Motor neuron (in vitro differentiated cells): ENCODE measurements at regions not wholly inside any gene's neighbourhood (a gene's known extent, or its start where the extent isn't known, plus 50 kb on each side); places are given as distances from the start of the nearest gene placed in this dataset.

ENCODE experiments used
- ATAC-seq, 8 experiments: fragments of 200-7000 bp; cut with Tn5 transposase; replicated peaks in 6 of 8; 2 replicates each; pipeline ENCODE4 v1.8.0; 2021; ENCODE audit warnings: mild to moderate bottlenecking in 8 of 8, moderate library complexity in 8 of 8
- H3K27ac ChIP-seq, 2 donors: fragments of 250-450 bp; sonication (Bioruptor Pico); 2 replicates each; pipeline ENCODE4 v1.9.0; 2021; ENCODE audit warnings: antibody characterized with exemption in 2 of 2, mild to moderate bottlenecking in 2 of 2, moderate library complexity in 1 of 2
- H3K4me1 ChIP-seq, 2 donors: fragments of 250-450 bp; sonication (Bioruptor Pico); replicated peaks in 1 of 2; 2 replicates each; pipeline ENCODE4 v1.6.1; 2021; ENCODE audit warnings: antibody characterized with exemption in 2 of 2, mild to moderate bottlenecking in 2 of 2, moderate library complexity in 1 of 2
- H3K4me3 ChIP-seq, 5 donors: fragments of 250-450 bp; sonication (Bioruptor Pico); 2 replicates each; pipeline ENCODE4 v1.9.0; 2021; ENCODE audit warnings: antibody characterized with exemption in 5 of 5, mild to moderate bottlenecking in 5 of 5, moderate library complexity in 4 of 5
- WGBS, 10 experiments: fragments of 450-650 bp; shearing (Covaris generic); methylation state at CpG; one replicate each; pipeline ENCODE4 v1.0.0; 2022; 5-methylcytosine and 5-hydroxymethylcytosine counted together
- in situ Hi-C, 9 experiments: fragments of 400-800 bp; cut with MboI; loops; one replicate each; pipeline ENCODE4 v1.15.0; 2021; ENCODE audit warnings: low sequenced_read_pairs in 9 of 9, low pct_unique_long_range_greater_than_20kb in 2 of 9; ENCODE audit not compliant: unreplicated experiment in 9 of 9

DNA sequence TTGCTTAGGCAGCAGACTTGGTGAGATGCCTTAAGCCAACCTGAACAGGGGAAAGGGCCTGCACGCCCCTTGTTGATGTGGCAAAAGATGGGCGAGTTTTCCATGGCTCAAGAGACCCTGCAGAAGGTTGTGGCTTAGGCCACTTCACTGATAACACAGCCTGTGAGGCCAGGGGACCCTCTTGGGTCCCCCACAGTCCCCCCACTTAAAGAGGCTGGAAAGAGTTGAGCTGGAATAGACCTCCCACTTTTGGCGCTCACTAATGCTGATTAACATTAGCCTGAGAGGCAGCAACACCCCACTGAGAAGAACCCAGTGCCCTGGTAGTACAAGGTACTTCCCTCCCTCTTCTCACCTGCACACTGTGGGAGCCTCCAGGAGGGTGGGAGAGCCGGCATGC is 107.5 kb downstream of the TRIM29 start:
- Histone ChIP-seq H3K4me3 (no peak overlapping the region), H3K4me1 (peaks cover 6 to 18% of the 10 kb centered on the region in 2 donors), H3K27ac (no peak overlapping the region)
- ATAC-seq: no peak
- 10 to 88% (median 83%) methylated on average over 2 of the region's 4 CpGs; no CpG with 5 or more reads in 6 of the 10 experiments for WGBS, 10 experiments
- in situ Hi-C loops: no loop called here

DNA sequence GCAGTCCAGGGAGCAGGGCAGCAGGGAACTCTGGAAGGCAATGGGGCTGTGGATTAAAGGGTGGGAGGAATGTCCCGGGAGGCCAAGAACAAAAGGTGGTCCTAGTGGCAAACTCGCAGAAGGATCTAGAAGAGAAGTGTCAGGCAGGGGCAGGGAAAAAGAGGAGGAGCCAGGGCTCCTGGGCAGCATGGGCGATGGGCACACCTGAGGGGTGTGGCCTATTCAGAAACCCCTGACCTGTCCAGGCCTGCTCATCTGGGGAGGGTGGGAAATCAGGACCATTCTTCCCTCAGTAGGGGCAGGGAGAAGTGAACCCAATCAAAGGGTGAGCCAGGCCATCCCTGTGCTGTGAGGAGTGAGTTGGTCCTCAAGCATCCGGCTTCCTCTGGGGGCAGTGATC is 108.6 kb downstream of the TRIM29 start:
- in situ Hi-C loops: no loop called here
- H3K4me3 ChIP-seq: no peak overlapping the region
- peaks cover 6 to 14% of the 10 kb centered on the region in 2 donors for H3K4me1 ChIP-seq
- no peak overlapping the region for H3K27ac ChIP-seq
- ATAC-seq: no peak
- WGBS, 10 experiments: 70 to 100% (median 92%) methylated on average over 1 to 2 of the region's 4 CpGs; no CpG with 5 or more reads in 3 of the 10 experiments

DNA sequence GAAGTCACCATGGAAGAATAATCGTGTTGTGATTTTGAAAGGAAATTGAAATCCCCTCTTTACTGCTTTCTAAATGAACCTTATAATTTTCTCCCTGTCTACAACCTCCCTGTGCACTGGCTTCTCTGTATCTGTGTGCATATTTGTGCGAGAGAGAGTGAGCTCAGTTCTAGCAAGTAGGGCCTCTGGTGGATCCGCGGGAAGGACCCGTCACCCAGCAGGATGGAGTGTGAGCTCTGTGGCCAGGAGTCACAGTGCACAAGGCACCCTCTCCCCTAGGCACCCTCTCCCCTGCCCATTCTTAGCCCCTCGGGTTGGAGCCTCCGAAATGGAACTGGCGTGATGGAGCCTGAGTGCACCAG is 109.0 kb downstream of the TRIM29 start:
- Histone ChIP-seq H3K27ac (no peak overlapping the region), H3K4me3 (no peak overlapping the region), H3K4me1 (peaks cover 6 to 19% of the 10 kb centered on the region in 2 donors)
- in situ Hi-C loops: no loop called here
- ATAC-seq: peak in 5 of 8 experiments; percentile 45 to 57 (median 54)
- 51 to 100% (median 85%) methylated on average over 1 to 6 of the region's 8 CpGs; no CpG with 5 or more reads in 5 of the 10 experiments for WGBS, 10 experiments

DNA sequence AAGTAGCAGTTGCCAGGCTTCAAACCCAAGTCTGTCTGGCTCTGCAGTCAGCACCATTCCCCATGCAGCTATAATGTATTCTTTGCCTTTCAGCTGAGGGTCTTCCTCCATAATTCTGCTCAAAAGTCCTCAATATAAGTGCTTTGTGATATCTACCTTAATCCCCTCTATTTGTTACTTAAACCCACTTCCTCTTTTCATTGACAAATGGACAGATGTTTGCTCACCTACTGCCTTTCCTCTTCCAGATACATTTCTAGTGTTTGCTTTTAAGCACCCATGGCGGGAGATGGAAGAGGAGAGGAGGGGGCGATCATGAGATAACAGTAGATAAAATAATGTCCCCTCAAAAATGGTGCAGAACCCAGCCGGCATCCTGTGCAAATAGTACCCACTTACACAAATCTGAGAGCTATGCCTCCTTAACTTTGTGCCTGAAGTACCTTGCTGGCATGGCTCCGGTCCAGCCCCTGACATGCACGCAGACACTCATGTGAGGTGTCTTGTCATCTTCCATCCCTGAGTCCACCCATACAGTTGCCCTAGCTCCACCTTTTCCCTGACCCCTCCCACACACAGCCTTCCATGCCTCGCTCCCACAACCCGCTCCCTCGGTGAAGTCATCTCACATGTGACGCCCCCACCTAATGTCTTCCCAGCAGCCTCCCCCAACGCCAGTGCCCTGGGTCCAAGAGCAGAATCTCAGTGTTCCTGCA is 109.6 kb downstream of the TRIM29 start:
- peak in 6 of 8 experiments; percentile 38 to 85 (median 83) for ATAC-seq
- 28 to 100% (median 86%) methylated on average over 1 to 10 of the region's 10 CpGs for WGBS, 10 experiments
- Histone ChIP-seq H3K4me1 (peaks cover 6 to 23% of the 10 kb centered on the region in 2 donors), H3K4me3 (no peak overlapping the region), H3K27ac (no peak overlapping the region)
- in situ Hi-C loops: no loop called here

DNA sequence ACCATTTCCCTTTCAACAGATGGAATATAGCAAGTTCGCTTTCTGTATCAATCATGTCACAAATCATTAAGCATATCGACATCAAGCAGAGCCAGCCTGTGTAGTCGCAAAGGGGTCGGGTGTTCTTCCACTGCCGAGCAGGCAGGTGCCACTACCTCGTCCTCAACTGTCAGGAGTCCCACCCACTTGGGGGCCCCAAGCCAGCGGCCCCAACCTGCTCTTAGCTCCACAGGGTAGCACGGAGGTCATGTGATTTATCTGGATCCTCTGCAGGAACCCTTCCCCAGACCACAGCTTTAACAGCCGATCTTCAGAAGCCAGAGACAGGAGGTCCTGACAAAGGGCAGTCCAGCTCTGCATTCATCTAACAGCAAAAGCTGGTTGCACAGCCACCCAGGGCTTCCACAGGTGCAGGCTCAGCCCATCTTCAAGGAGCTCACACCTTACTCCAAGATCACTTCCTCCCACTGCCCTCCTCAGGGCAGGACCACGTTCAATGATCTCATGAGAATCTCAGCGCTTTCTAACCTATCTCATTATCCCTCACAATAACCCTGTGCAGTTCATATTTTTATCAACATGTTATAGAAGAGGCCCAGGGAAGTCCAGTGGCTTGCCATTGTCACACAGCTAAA is 110.2 kb downstream of the TRIM29 start:
- in situ Hi-C loops: no loop called here
- 52 to 100% (median 93%) methylated on average over 1 to 6 of the region's 11 CpGs; no CpG with 5 or more reads in 3 of the 10 experiments for WGBS, 10 experiments
- ATAC-seq: no peak
- Histone ChIP-seq H3K27ac (no peak overlapping the region), H3K4me1 (peaks cover 8 to 23% of the 10 kb centered on the region in 2 donors), H3K4me3 (no peak overlapping the region)

DNA sequence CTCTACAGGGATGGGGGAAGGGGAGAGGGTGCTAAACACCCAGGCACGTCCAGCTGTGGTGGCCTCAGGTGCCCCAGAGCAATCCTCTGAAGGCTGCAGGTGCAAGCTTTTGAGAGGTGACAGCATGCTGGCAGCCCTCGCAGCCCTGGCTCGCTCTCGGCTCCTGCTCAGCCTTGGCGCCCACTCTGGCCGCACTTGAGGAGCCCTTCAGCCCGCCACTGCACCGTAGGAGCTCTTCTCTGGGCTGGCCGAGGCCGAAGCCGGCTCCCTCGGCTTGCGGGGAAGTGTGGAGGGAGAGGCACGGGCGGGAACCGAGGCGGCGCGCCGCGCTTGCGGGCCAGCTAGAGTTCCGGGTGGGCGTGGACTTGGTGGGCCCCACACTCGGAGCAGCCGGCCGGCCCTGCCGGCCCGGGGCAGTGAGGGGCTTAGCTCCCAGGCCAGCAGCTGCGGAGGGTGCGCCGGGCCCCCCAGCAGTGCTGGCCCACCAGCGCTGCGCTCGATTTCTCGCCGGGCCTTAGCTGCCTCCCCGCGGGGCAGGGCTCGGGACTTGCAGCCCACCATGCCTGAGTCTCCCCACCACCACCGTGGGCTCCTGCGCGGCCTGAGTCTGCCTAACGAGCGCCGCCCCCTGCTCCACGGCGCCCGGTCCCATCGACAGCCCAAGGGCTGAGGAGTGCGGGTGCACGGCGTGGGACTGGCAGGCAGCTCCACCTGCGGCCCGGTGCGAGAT is 112.1 kb downstream of the TRIM29 start:
- Histone ChIP-seq H3K4me3 (no peak overlapping the region), H3K4me1 (peaks cover 2 to 13% of the 10 kb centered on the region in 2 donors), H3K27ac (no peak overlapping the region)
- in situ Hi-C loops: no loop called here
- no peak for ATAC-seq
- WGBS, 10 experiments: 95 to 100% (median 100%) methylated on average over 1 to 4 of the region's 56 CpGs; no CpG with 5 or more reads in 7 of the 10 experiments

DNA sequence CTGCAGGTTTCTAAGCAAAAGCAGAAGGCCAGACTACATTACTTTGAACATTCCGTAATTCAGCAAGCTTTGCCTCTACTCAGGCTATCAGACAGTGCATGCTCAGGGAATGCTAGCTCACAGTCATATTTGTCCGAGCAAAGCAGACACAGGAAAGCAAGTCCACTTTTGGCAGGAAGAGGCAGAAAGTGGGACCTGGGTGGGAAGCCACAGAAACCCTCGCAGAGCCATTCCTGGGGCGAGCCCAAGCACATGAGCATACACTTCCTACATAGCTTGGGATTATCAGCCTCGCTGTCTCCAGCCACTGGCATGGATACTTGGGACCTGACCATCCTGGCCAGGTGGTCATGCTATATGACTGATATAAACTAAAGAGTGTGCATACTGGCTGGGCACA is 113.3 kb downstream of the TRIM29 start:
- ATAC-seq: no peak
- 0 to 100% (median 89%) methylated on average over 1 to 5 of the region's 5 CpGs; no CpG with 5 or more reads in 2 of the 10 experiments for WGBS, 10 experiments
- Histone ChIP-seq H3K27ac (no peak overlapping the region), H3K4me3 (no peak overlapping the region), H3K4me1 (peaks cover 2 to 13% of the 10 kb centered on the region in 2 donors)
- in situ Hi-C loops: no loop called here

DNA sequence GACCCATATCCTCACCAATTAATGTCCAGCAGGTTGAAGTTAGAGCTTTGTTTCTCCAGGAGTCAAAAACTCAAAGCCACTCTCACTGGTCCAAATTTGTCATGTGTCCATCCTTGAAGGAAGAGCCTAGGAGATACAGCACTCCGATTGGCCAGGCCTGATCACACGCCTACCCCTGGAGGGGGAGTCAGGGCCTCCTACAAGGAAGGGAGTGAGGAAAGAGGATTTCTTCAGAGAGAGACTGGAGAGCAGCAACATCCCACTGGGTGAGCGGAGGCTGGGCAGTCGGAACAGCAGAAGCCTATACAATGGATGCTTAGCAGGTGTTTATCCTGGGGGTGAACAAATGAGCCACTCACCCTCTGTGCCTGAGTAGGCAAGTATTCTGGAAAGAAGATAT is 113.9 kb downstream of the TRIM29 start:
- in situ Hi-C loops: no loop called here
- peaks cover 5 to 17% of the 10 kb centered on the region in 2 donors for H3K4me1 ChIP-seq
- no peak overlapping the region for H3K27ac ChIP-seq
- no peak overlapping the region for H3K4me3 ChIP-seq
- 0 to 100% (median 79%) methylated on average over 1 to 4 of the region's 4 CpGs; no CpG with 5 or more reads in 5 of the 10 experiments for WGBS, 10 experiments
- ATAC-seq: peak in 5 of 8 experiments; percentile 18 to 36 (median 24)

DNA sequence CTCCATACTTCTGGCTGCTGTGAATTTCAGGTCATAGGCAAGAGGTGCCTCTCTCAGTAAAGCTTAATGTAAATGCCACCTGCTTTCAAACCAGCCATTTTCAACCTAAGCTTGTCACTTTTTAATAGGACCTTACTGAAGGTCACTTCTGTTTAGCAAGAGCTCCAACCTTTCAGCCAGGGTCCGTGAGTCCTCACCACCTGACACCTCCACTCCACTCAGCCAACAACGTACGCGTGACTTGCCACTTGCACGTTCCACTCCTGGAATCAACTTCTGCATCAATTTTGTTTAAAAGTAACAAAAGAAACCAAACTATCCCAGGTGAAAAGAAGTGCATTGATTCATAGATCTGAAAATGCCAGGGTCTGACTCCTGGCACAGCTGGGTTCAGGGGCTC is 114.4 kb downstream of the TRIM29 start:
- in situ Hi-C loops: no loop called here
- no peak for ATAC-seq
- Histone ChIP-seq H3K27ac (no peak overlapping the region), H3K4me3 (no peak overlapping the region), H3K4me1 (peaks cover 9 to 19% of the 10 kb centered on the region in 2 donors)
- 0 to 100% (median 71%) methylated on average over 1 to 5 of the region's 5 CpGs; no CpG with 5 or more reads in 4 of the 10 experiments for WGBS, 10 experiments

DNA sequence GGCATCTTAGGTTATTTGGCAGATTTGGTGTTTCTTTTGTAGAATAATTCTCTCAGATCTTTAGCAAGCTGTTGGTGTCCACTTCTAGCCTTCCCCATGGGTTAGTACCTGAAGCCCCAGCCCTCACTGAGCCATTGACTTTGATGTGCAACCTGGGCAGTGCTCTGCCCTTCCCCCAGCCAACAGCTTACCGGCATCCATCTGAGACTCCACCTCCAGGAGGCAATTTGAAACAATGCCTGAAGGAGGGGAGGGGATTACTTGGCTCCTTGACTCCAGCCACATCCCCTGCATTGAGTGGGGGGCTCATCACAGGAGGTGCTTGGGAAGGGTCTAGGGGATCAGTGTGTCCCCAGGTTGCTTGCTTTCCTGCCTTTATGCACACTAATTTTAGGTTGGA is 114.8 kb downstream of the TRIM29 start:
- Histone ChIP-seq H3K4me3 (no peak overlapping the region), H3K27ac (no peak overlapping the region), H3K4me1 (peaks cover 11 to 16% of the 10 kb centered on the region in 2 donors)
- in situ Hi-C loops: no loop called here
- 0 to 40% methylated on average over 1 of the region's 1 CpG; no CpG with 5 or more reads in 8 of the 10 experiments for WGBS, 10 experiments
- ATAC-seq: no peak

DNA sequence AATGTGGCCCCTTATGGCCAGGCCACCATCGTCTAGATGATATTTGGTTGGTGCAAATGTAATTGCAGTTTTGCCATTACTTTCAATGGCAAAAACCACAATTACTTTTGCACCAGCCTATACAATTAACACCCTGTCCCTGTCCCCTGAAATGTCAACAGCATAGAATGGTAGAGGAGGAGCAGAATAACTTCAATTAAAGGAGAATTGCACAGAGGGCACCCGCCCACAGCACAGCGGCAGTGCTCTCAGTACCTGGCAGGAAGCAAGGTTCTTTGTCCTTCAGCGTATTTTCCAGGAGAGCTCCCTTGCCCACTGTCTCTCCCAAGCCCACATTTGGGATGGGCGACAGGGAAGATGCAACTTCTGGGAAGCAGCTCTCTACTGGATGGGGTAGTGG is 115.3 kb downstream of the TRIM29 start:
- peaks cover 16 to 19% of the 10 kb centered on the region in 2 donors for H3K4me1 ChIP-seq
- in situ Hi-C loops: no loop called here
- H3K27ac ChIP-seq: no peak overlapping the region
- 14 to 92% (median 75%) methylated on average over 1 to 5 of the region's 5 CpGs; no CpG with 5 or more reads in 3 of the 10 experiments for WGBS, 10 experiments
- no peak for ATAC-seq
- H3K4me3 ChIP-seq: no peak overlapping the region

DNA sequence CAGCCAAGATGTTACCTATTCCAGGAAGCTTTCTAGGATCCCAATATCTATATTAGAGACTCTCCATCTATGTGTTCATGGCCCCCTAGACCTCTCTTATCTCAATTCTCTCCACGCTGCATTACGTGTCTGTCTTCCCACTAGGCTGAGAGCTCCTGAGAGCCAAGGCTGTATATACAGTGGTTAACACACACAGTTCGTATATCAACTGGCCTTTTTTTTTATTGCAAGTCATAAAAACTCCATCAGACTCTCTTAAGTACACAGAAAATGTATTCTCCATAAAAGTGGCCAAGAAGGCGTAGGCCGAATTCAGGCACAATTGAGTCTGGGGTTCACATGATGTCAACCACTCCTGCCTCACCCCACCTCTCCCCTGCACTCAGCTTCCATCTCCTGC is 115.9 kb downstream of the TRIM29 start:
- Histone ChIP-seq H3K4me3 (no peak overlapping the region), H3K4me1 (peaks cover 18 to 23% of the 10 kb centered on the region in 2 donors), H3K27ac (no peak overlapping the region)
- 0 to 100% (median 80%) methylated on average over 1 to 5 of the region's 5 CpGs for WGBS, 10 experiments
- in situ Hi-C loops: no loop called here
- no peak for ATAC-seq

DNA sequence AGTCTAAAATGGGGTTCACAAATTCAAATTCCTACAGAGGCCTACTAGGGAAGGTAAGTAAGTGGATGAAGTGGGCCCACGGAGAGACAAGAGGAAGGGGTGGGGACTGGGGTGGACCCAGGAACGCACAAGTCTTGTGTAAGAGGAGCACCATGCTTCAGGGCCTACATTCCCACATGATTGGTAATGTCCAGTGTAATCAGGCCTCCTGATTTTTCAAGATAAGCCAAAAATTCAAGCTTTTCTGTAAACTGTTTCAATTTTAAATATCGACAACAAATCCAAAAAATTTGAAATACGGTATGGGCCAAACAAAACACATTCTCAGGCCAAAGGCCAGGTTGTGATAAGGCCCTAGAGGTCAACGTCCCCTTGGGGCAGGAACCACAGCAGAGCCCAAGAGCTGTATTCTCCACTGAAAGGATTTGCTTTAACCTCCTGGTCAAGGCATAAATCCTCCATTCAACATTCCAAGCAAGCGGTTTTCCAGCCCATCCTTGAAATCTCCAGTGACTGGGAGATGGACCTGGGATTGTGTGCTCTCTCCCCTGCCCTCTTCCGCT is 116.4 kb downstream of the TRIM29 start:
- no peak overlapping the region for H3K27ac ChIP-seq
- no peak overlapping the region for H3K4me3 ChIP-seq
- peaks cover 18 to 23% of the 10 kb centered on the region in 2 donors for H3K4me1 ChIP-seq
- in situ Hi-C loops: no loop called here
- 35 to 97% (median 69%) methylated on average over 2 to 6 of the region's 7 CpGs; no CpG with 5 or more reads in 4 of the 10 experiments for WGBS, 10 experiments
- no peak for ATAC-seq
